Activated CD8-positive, alpha-beta T cell treated with anti-CD3 and anti-CD28 coated beads, Interleukin-2, amount 10 ng/mL, durations not matched to agents 7 days and 5 days (primary cell): ENCODE measurements at regions not wholly inside any gene's neighbourhood (a gene's known extent, or its start where the extent isn't known, plus 50 kb on each side); places are given as distances from the start of the nearest gene placed in this dataset.

Experiments
- ATAC-seq: fragments of 150-1000 bp; cut with Tn5 transposase; one replicate; pipeline ENCODE4 v1.10.0; 2021; ENCODE audit warnings: moderate library complexity
- CTCF ChIA-PET: fragments of 350-600 bp; sonication (Branson Sonifier 250); formaldehyde crosslinking; loops from one replicate; lab custom pipeline; 2021; ENCODE audit warnings: antibody characterized with exemption; lab: Charles Lee
- POLR2A ChIA-PET: fragments of 350-600 bp; sonication (Branson Sonifier 250); formaldehyde crosslinking; loops from one replicate; lab custom pipeline; 2021; ENCODE audit warnings: antibody characterized with exemption; lab: Charles Lee
- DNase-seq: peaks from one replicate; pipeline ENCODE4 v3.0.0-alpha.2; 2020
- H3K27ac Mint-ChIP-seq: one replicate; pipeline ENCODE4 v1.8.0; 2021; ENCODE audit warnings: mild to moderate bottlenecking, mixed read lengths
- H3K27me3 Mint-ChIP-seq: one replicate; pipeline ENCODE4 v1.8.0; 2021; ENCODE audit warnings: low read depth, mixed read lengths
- H3K36me3 Mint-ChIP-seq: one replicate; pipeline ENCODE4 v1.8.0; 2021; ENCODE audit warnings: low read depth, mixed read lengths
- H3K4me1 Mint-ChIP-seq: one replicate; pipeline ENCODE4 v1.8.0; 2021; ENCODE audit warnings: low read depth, mixed read lengths
- H3K4me3 Mint-ChIP-seq: one replicate; pipeline ENCODE4 v1.8.0; 2021; ENCODE audit warnings: mild to moderate bottlenecking, mixed read lengths
- H3K9me3 Mint-ChIP-seq: one replicate; pipeline ENCODE4 v1.8.0; 2022; ENCODE audit warnings: mixed read lengths; ENCODE audit not compliant: insufficient read depth

DNA sequence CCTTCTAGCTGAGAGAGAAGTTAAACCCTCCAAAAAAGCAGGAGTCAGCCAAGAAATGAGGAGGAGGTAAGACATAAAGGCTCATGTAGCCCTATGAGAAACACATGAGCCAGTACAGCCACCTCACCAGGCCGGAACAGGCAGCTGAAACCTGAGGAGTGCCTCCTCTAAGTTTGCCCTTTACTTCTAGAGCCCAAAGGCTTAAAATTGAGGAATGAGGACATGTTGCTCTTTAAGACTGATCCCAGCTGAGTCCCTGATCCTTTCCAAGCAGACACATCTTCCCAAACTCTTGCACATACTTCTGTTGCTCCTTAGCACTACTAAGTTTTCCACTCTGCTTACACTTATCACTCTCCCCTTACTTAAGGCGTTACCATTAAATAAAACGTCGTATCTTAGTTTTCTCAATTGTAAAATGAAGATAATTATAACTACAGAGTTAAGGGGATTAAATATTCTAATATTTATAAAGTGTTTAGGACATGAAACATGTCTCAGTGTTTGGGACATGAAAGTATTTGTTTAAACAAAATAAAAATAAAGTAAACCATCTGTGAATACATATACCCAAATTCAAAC lies 124.0 kb downstream of the OGFRL1 start:
- ATAC-seq = no peak
- Mint-ChIP-seq H3K36me3 (peaks cover 2% of the 10 kb centered on the region), H3K27ac (no peak overlapping the region), H3K4me1 (peaks cover 7% of the 10 kb centered on the region), H3K9me3 (no peaks in the 10 kb centered on the region), H3K27me3 (peaks cover 33% of the 10 kb centered on the region), H3K4me3 (no peak overlapping the region)
- ChIA-PET POLR2A (no interaction called here), CTCF (no interaction called here)
- no peak for DNase-seq

DNA sequence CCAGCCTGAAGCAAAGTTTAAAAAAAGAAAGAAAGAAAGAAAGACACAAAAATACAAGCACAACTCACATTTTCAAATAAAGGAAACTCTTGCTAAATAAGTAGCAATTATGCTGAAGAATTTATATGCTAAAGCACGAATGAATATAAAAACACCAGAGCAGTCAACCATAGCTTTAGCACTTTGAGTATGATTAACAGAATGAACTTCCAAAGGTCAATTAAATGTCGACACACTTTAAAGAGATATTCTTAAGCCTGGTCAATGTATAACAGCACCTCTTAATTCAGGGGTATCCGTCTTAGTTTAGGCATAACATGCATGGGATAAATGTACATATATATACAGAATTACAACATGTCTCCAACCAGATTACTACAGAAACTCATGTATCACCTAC lies 125.9 kb downstream of the OGFRL1 start:
- no peak overlapping the region for H3K4me3 Mint-ChIP-seq
- peaks cover 7% of the 10 kb centered on the region for H3K4me1 Mint-ChIP-seq
- no peak overlapping the region for H3K27ac Mint-ChIP-seq
- POLR2A ChIA-PET = no interaction called here
- ATAC-seq (no peak), DNase-seq (no peak)
- peaks cover 47% of the 10 kb centered on the region for H3K27me3 Mint-ChIP-seq
- CTCF ChIA-PET = no interaction called here
- no peaks in the 10 kb centered on the region for H3K36me3 Mint-ChIP-seq
- no peaks in the 10 kb centered on the region for H3K9me3 Mint-ChIP-seq

DNA sequence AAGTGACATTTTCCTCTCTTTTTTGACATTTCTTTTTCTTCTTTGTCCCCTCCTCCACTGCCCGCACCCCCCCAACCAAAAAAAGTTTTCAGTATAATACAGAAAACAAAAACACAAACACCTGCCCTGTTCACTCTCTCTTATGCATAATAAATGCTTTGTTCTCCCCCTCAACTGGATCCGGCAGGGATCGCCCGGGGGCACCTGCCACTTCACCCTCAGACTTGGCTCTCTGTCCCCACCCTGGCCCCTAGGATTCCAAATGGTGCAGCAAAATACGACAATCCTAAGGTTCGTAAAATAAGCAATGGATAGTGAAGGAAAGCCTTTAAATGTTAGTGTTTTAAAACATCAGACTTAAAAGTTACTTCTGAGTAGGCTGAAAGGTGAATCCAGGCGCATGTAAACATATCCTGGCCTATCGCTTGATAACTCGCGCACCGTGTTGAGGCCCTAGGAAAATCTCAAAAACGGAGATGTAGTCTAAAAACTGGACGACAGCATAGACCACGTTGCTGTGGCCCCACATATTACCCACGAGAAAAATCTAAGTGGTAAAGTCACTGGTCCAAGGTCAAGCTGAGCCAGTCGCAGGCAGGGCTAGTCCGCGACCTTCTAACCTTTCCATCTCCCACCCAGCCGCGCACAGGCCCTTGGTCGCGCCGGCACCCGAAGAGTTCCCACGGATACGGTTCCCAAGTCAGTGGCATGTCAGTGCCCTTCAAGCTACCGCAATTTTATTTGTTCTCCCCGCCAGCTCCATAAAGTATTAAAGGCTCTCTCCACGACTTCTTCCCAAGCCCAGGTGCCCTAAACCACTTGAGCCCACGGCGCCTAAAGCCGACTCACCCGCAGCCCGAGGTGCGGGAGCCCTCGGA lies 130.8 kb downstream of the OGFRL1 start:
- POLR2A ChIA-PET = no interaction called here
- Mint-ChIP-seq H3K27me3 (peaks cover 52% of the 10 kb centered on the region), H3K36me3 (no peaks in the 10 kb centered on the region), H3K27ac (no peak overlapping the region), H3K4me1 (peaks cover 2% of the 10 kb centered on the region), H3K4me3 (peak overlapping the region; percentile 34), H3K9me3 (no peaks in the 10 kb centered on the region)
- CTCF ChIA-PET = no interaction called here
- DNase-seq (no peak), ATAC-seq (no peak)

GRCh38 chr6:71420095-71420692 lies 131.6 kb downstream of the OGFRL1 start:
- peaks cover 47% of the 10 kb centered on the region for H3K27me3 Mint-ChIP-seq
- CTCF ChIA-PET = no interaction called here
- POLR2A ChIA-PET = no interaction called here
- DNase-seq (no peak), ATAC-seq (peak; percentile 47)
- no peak overlapping the region for H3K4me3 Mint-ChIP-seq
- H3K9me3 Mint-ChIP-seq = no peaks in the 10 kb centered on the region
- H3K4me1 Mint-ChIP-seq = peaks cover 2% of the 10 kb centered on the region
- H3K36me3 Mint-ChIP-seq = no peaks in the 10 kb centered on the region
- H3K27ac Mint-ChIP-seq = no peak overlapping the region

- ATAC-seq (peak; percentile 68), DNase-seq (peak; percentile 21)
- Mint-ChIP-seq H3K4me1 (peaks cover 2% of the 10 kb centered on the region), H3K27ac (no peak overlapping the region), H3K4me3 (peak overlapping the region; percentile 16), H3K9me3 (no peaks in the 10 kb centered on the region), H3K36me3 (no peaks in the 10 kb centered on the region), H3K27me3 (peaks cover 43% of the 10 kb centered on the region)
- POLR2A ChIA-PET = no interaction called here
- CTCF ChIA-PET = no interaction called here
Observed at GRCh38 chr6:71420693-71421328, 132.2 kb downstream of the OGFRL1 start.

GRCh38 chr6:71421611-71422010 lies 133.0 kb downstream of the OGFRL1 start:
- Mint-ChIP-seq H3K36me3 (no peaks in the 10 kb centered on the region), H3K4me1 (peaks cover 2% of the 10 kb centered on the region)

GRCh38 chr6:71430018-71430417 lies 141.4 kb downstream of the OGFRL1 start:
- ATAC-seq (no peak), DNase-seq (no peak)
- Mint-ChIP-seq H3K27me3 (peaks cover 20% of the 10 kb centered on the region), H3K9me3 (no peaks in the 10 kb centered on the region), H3K27ac (no peak overlapping the region), H3K4me1 (no peaks in the 10 kb centered on the region), H3K4me3 (no peak overlapping the region), H3K36me3 (no peaks in the 10 kb centered on the region)
- ChIA-PET CTCF (no interaction called here), POLR2A (no interaction called here)

More at GRCh38 chr6:71421611-71422010, 133.0 kb downstream of the OGFRL1 start:
- Mint-ChIP-seq H3K9me3 (no peaks in the 10 kb centered on the region), H3K4me3 (no peak overlapping the region), H3K27ac (no peak overlapping the region), H3K27me3 (peaks cover 45% of the 10 kb centered on the region)
- no peak for ATAC-seq
- ChIA-PET CTCF (no interaction called here), POLR2A (no interaction called here)
- no peak for DNase-seq

DNA sequence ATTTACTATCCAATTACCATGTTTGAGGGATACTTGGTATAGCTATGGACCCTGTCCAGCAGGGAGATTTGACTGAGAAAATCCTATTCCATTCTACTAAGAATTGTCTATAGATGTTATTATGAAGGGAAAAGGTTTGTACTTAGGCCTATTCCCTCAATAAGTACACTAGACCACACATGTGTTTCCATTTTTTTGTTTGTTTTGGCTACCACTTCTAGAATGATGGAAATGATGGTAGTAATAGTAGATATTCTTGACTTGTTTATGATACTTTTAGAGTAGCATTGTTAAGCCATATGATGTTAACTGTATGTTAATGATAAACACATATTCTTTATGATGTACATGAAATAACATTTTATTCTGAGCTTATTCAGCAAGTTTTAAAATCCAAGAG lies 144.8 kb downstream of the OGFRL1 start:
- CTCF ChIA-PET = no interaction called here
- Mint-ChIP-seq H3K27me3 (peaks cover 5% of the 10 kb centered on the region), H3K4me1 (no peaks in the 10 kb centered on the region), H3K9me3 (no peaks in the 10 kb centered on the region), H3K27ac (no peak overlapping the region), H3K4me3 (no peak overlapping the region), H3K36me3 (no peaks in the 10 kb centered on the region)
- DNase-seq = no peak
- POLR2A ChIA-PET = no interaction called here
- ATAC-seq = no peak

- Mint-ChIP-seq H3K4me3 (no peak overlapping the region), H3K27ac (no peak overlapping the region), H3K9me3 (no peaks in the 10 kb centered on the region), H3K27me3 (no peaks in the 10 kb centered on the region), H3K4me1 (no peaks in the 10 kb centered on the region), H3K36me3 (no peaks in the 10 kb centered on the region)
- DNase-seq (no peak), ATAC-seq (no peak)
- ChIA-PET CTCF (no interaction called here), POLR2A (no interaction called here)
Observed at GRCh38 chr6:71444222-71444621, 155.6 kb downstream of the OGFRL1 start.

GRCh38 chr6:71446057-71446456 lies 157.4 kb downstream of the OGFRL1 start:
- CTCF ChIA-PET = no interaction called here
- no peaks in the 10 kb centered on the region for H3K9me3 Mint-ChIP-seq
- no peak for DNase-seq
- H3K27ac Mint-ChIP-seq = no peak overlapping the region
- no peak for ATAC-seq
- no peaks in the 10 kb centered on the region for H3K27me3 Mint-ChIP-seq
- H3K4me1 Mint-ChIP-seq = no peaks in the 10 kb centered on the region
- H3K4me3 Mint-ChIP-seq = no peak overlapping the region
- H3K36me3 Mint-ChIP-seq = no peaks in the 10 kb centered on the region
- POLR2A ChIA-PET = no interaction called here

DNA sequence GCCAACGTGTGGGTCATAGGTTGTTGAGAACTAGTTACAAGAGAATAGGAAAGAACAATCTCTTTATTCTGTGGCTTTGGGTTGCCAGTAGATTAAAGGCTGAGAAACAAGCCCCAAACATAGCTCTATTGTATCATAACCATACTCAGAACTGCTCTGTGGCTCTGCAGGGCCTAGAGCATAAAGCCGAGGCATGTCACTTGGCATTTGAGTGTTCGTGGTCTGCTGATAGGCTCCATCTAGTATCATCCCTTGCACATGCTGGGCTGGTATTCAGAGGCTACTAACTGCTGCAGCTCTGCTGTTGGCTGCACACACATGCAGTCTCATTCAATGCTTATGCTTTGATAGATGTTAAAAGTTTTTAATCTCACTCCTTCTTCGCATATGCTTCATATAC lies 157.9 kb downstream of the OGFRL1 start:
- DNase-seq (no peak), ATAC-seq (no peak)
- POLR2A ChIA-PET = no interaction called here
- no peaks in the 10 kb centered on the region for H3K36me3 Mint-ChIP-seq
- H3K27ac Mint-ChIP-seq = no peak overlapping the region
- CTCF ChIA-PET = no interaction called here
- H3K9me3 Mint-ChIP-seq = no peaks in the 10 kb centered on the region
- H3K4me3 Mint-ChIP-seq = no peak overlapping the region
- no peaks in the 10 kb centered on the region for H3K4me1 Mint-ChIP-seq
- H3K27me3 Mint-ChIP-seq = no peaks in the 10 kb centered on the region
